Activated CD4-positive, alpha-beta T cell treated with anti-CD3 and anti-CD28 coated beads, Interleukin-2, amount 10 ng/mL, durations not matched to agents 24 days and 14 days (primary cell): ENCODE measurements at regions not wholly inside any gene's neighbourhood (a gene's known extent, or its start where the extent isn't known, plus 50 kb on each side); places are given as distances from the start of the nearest gene placed in this dataset.

Experiments used
- DNase-seq: peaks from one replicate; pipeline ENCODE4 v3.0.0; 2022
- H3K27ac Mint-ChIP-seq: one replicate; pipeline ENCODE4 v1.8.0; 2022; ENCODE audit warnings: mild to moderate bottlenecking, mixed read lengths
- H3K27me3 Mint-ChIP-seq: one replicate; pipeline ENCODE4 v1.8.0; 2022; ENCODE audit warnings: mixed read lengths
- H3K36me3 Mint-ChIP-seq: one replicate; pipeline ENCODE4 v1.8.0; 2022; ENCODE audit warnings: low read depth, mild to moderate bottlenecking, mixed read lengths
- H3K4me1 Mint-ChIP-seq: one replicate; pipeline ENCODE4 v1.8.0; 2021; ENCODE audit warnings: mixed read lengths
- H3K4me3 Mint-ChIP-seq: one replicate; pipeline ENCODE4 v1.8.0; 2022; ENCODE audit warnings: mild to moderate bottlenecking, moderate library complexity, mixed read lengths
- H3K9me3 Mint-ChIP-seq: one replicate; pipeline ENCODE4 v1.8.0; 2021; ENCODE audit warnings: mixed read lengths
- intact Hi-C: fragments of 100-400 bp; cut with micrococcal nuclease; formaldehyde crosslinking; loops from one replicate; pipeline ENCODE4 v1.15.1; 2023

- no peaks in the 10 kb centered on the region for H3K9me3 Mint-ChIP-seq
- H3K4me3 Mint-ChIP-seq, result no peak overlapping the region
- intact Hi-C loops, result no loop called here
- peaks cover 71% of the 10 kb centered on the region for H3K27me3 Mint-ChIP-seq
- no peaks in the 10 kb centered on the region for H3K4me1 Mint-ChIP-seq
- H3K27ac Mint-ChIP-seq, result no peak overlapping the region
- H3K36me3 Mint-ChIP-seq, result no peaks in the 10 kb centered on the region
- DNase-seq, result no peak
Measured at GRCh38 chr3:134302674-134303073, 52.0 kb upstream of the RYK start.

- DNase-seq, result no peak
- no peaks in the 10 kb centered on the region for H3K4me1 Mint-ChIP-seq
- H3K27ac Mint-ChIP-seq, result no peak overlapping the region
- H3K4me3 Mint-ChIP-seq, result no peak overlapping the region
- H3K9me3 Mint-ChIP-seq, result peaks cover 5% of the 10 kb centered on the region
- H3K27me3 Mint-ChIP-seq, result peaks cover 66% of the 10 kb centered on the region
- intact Hi-C loops, result no loop called here
- H3K36me3 Mint-ChIP-seq, result no peaks in the 10 kb centered on the region
Measured at GRCh38 chr3:134300520-134300919, 49.9 kb upstream of the RYK start.
